H9 (cell line): ENCODE measurements at regions not wholly inside any gene's neighbourhood (a gene's known extent, or its start where the extent isn't known, plus 50 kb on each side); places are given as distances from the start of the nearest gene placed in this dataset.

Experiments used
- DNase-seq: peaks from one replicate; pipeline ENCODE4 v3.0.0-alpha.2; 2017
- H2AFZ ChIP-seq: one replicate; pipeline ENCODE4 v1.6.1; 2013; ENCODE audit warnings: mild to moderate bottlenecking, low read length, control low read depth, moderate library complexity
- H2AK5ac ChIP-seq: 2 replicates; pipeline ENCODE4 v1.6.1; 2013; ENCODE audit warnings: low read length, control low read depth, mixed read lengths; ENCODE audit not compliant: insufficient read length
- H2BK120ac ChIP-seq: one replicate; pipeline ENCODE4 v1.6.1; 2013; ENCODE audit warnings: low read depth, mild to moderate bottlenecking, low read length, control low read depth, inconsistent platforms; ENCODE audit not compliant: poor library complexity, severe bottlenecking
- H2BK12ac ChIP-seq: 2 replicates; pipeline ENCODE4 v1.6.1; 2013; ENCODE audit warnings: low read length, control low read depth, mixed read lengths, low read depth; ENCODE audit not compliant: insufficient read length
- H2BK15ac ChIP-seq: 2 replicates; pipeline ENCODE4 v1.6.1; 2013; ENCODE audit warnings: low read depth, low read length, control low read depth
- H2BK20ac ChIP-seq: one replicate; pipeline ENCODE4 v1.6.1; 2013; ENCODE audit warnings: low read depth, mild to moderate bottlenecking, low read length, control low read depth, inconsistent platforms; ENCODE audit not compliant: poor library complexity, severe bottlenecking
- H2BK5ac ChIP-seq: 2 replicates; pipeline ENCODE4 v1.6.1; 2013; ENCODE audit warnings: low read length, control low read depth, mixed read lengths; ENCODE audit not compliant: insufficient read length
- H3K14ac ChIP-seq: 2 replicates; pipeline ENCODE4 v1.6.1; 2013; ENCODE audit warnings: low read length, control low read depth; ENCODE audit not compliant: insufficient read depth
- H3K18ac ChIP-seq: 2 replicates; pipeline ENCODE4 v1.6.1; 2013; ENCODE audit warnings: low read depth, mild to moderate bottlenecking, mixed read lengths, low read length, control low read depth; ENCODE audit not compliant: insufficient read length
- H3K23ac ChIP-seq: 2 replicates; pipeline ENCODE4 v1.6.1; 2013; ENCODE audit warnings: low read length, control low read depth, mixed read lengths, low read depth; ENCODE audit not compliant: insufficient read length
- H3K23me2 ChIP-seq: 2 replicates; pipeline ENCODE4 v1.6.1; 2013; ENCODE audit warnings: low read depth, mild to moderate bottlenecking, mixed read lengths, low read length, control low read depth; ENCODE audit not compliant: insufficient read length, poor library complexity, severe bottlenecking
- H3K27ac ChIP-seq: 2 replicates; pipeline ENCODE4 v1.5.1; 2013; ENCODE audit warnings: low read length, control low read depth, mixed read lengths, low read depth; ENCODE audit not compliant: insufficient read length
- H3K27me3 ChIP-seq: 2 replicates; pipeline ENCODE4 v1.6.1; 2013; ENCODE audit warnings: low read length, control low read depth, inconsistent platforms; ENCODE audit not compliant: insufficient read depth
- H3K4ac ChIP-seq: 2 replicates; pipeline ENCODE4 v1.6.1; 2013; ENCODE audit warnings: low read depth, mild to moderate bottlenecking, control low read depth, inconsistent platforms, low read length, moderate library complexity
- H3K4me1 ChIP-seq: 2 replicates; pipeline ENCODE4 v1.6.1; 2013; ENCODE audit warnings: low read length, control low read depth, inconsistent platforms; ENCODE audit not compliant: insufficient read depth
- H3K4me2 ChIP-seq: 2 replicates; pipeline ENCODE4 v1.6.1; 2013; ENCODE audit warnings: low read length, control low read depth, mixed read lengths; ENCODE audit not compliant: insufficient read length, insufficient read depth
- H3K56ac ChIP-seq: 2 replicates; pipeline ENCODE4 v1.6.1; 2013; ENCODE audit warnings: low read depth, mild to moderate bottlenecking, mixed read lengths, low read length, control low read depth; ENCODE audit not compliant: insufficient read length
- H3K79me1 ChIP-seq: 2 replicates; pipeline ENCODE4 v1.6.1; 2013; ENCODE audit warnings: low read depth, mild to moderate bottlenecking, moderate library complexity, low read length, control low read depth, inconsistent platforms; ENCODE audit not compliant: insufficient read depth, poor library complexity, severe bottlenecking
- H3K79me2 ChIP-seq: 2 replicates; pipeline ENCODE4 v1.6.1; 2013; ENCODE audit warnings: low read length, control low read depth, inconsistent platforms; ENCODE audit not compliant: insufficient read depth
- H3K9ac ChIP-seq: 2 replicates; pipeline ENCODE4 v1.6.1; 2013; ENCODE audit warnings: low read length, control low read depth, mixed read lengths; ENCODE audit not compliant: insufficient read length; ENCODE audit errors: extremely low read depth
- H3K9me3 ChIP-seq: one replicate; pipeline ENCODE4 v1.6.1; 2013; ENCODE audit warnings: low read depth, low read length, inconsistent platforms; ENCODE audit not compliant: control insufficient read depth
- H3T11ph ChIP-seq: one replicate; pipeline ENCODE4 v1.6.1; 2013; ENCODE audit warnings: mild to moderate bottlenecking, low read length, control low read depth, inconsistent platforms
- H4K20me1 ChIP-seq: one replicate; pipeline ENCODE4 v1.6.1; 2013; ENCODE audit not compliant: control insufficient read depth, insufficient read length, insufficient read depth
- H4K5ac ChIP-seq: 2 replicates; pipeline ENCODE4 v1.6.1; 2013; ENCODE audit warnings: low read depth, mild to moderate bottlenecking, mixed read lengths, low read length, control low read depth; ENCODE audit not compliant: insufficient read length
- H4K8ac ChIP-seq: replicated peaks from 2 replicates; pipeline ENCODE4 v1.6.1; 2013; ENCODE audit warnings: low read length, control low read depth, mixed read lengths, low read depth; ENCODE audit not compliant: insufficient read length
- H4K91ac ChIP-seq: 2 replicates; pipeline ENCODE4 v1.6.1; 2013; ENCODE audit warnings: low read depth, mild to moderate bottlenecking, moderate library complexity, mixed read lengths, low read length, control low read depth; ENCODE audit not compliant: insufficient read length
- H3K27ac Mint-ChIP-seq, 3 experiments: 2 replicates in 2 of 3; 3 replicates in 1 of 3; pipeline ENCODE4 v1.8.0; 2020 to 2021; ENCODE audit warnings: mixed read lengths in 3 of 3, mild to moderate bottlenecking in 1 of 3, moderate library complexity in 1 of 3
- H3K27me3 Mint-ChIP-seq: 2 replicates; pipeline ENCODE4 v1.8.0; 2021; ENCODE audit warnings: low read depth, mild to moderate bottlenecking, moderate library complexity, mixed read lengths
- H3K36me3 Mint-ChIP-seq, 3 experiments: 2 replicates in 2 of 3; 3 replicates in 1 of 3; pipeline ENCODE4 v1.8.0; 2020 to 2021; ENCODE audit warnings: low read depth in 3 of 3, mixed read lengths in 3 of 3; ENCODE audit not compliant: insufficient read depth in 1 of 3
- H3K4me1 Mint-ChIP-seq, 2 experiments: 2 replicates each; pipeline ENCODE4 v1.8.0; 2020; ENCODE audit warnings: mixed read lengths in 2 of 2
- H3K4me3 Mint-ChIP-seq, 2 experiments: 2 replicates in 1 of 2; 3 replicates in 1 of 2; pipeline ENCODE4 v1.8.0; 2020 to 2021; ENCODE audit warnings: mild to moderate bottlenecking in 2 of 2, mixed read lengths in 2 of 2, moderate library complexity in 1 of 2
- H3K9me3 Mint-ChIP-seq, 2 experiments: 2 replicates in 1 of 2; 3 replicates in 1 of 2; pipeline ENCODE4 v1.8.0; 2020; ENCODE audit warnings: mild to moderate bottlenecking in 2 of 2, mixed read lengths in 2 of 2, moderate library complexity in 1 of 2
- WGBS: extraction: QIAGEN DNeasy Blood & Tissue Kit; methylation state at CpG from one replicate; pipeline ENCODE4 v1.1.7; 2013; ENCODE audit warnings: missing lambda C conversion rate, low lambda C conversion rate, mixed read lengths; ENCODE audit not compliant: insufficient read length; ENCODE audit errors: extremely low coverage; 5-methylcytosine and 5-hydroxymethylcytosine counted together
- TF ChIP-seq, protein P1 (sequence below): fragments of 200-600 bp; sonication (generic); conservative IDR thresholded peaks from 3 replicates; pipeline ENCODE4 v1.8.0; 2021; ENCODE audit warnings: antibody characterized with exemption, mild to moderate bottlenecking

DNA sequence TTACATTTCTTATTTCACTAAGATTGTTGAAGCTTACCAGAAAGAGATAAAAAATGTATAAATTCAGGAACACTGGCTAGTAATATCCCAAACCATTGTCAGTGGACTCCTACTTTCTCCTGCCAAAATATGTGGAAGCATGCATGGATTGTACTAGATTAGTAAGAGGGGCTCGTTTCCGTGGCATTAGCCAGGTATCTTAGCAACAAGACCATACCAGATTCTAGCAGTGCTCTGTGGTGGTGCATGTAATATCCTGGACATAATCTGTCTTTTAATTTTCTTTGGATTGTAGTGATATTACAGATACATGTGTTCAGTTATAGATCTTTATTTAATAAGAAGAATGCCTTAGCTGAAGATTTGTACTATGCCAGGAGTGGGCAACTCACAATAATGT lies 371.9 kb upstream of the PITX2 start:
- H3K27ac Mint-ChIP-seq: no peak overlapping the region
- Histone ChIP-seq H3K9ac (no peak overlapping the region), H2BK12ac (no peak overlapping the region), H3K56ac (no peak overlapping the region), H3K27ac (no peak overlapping the region), H3K23me2 (no peaks in the 10 kb centered on the region), H3T11ph (no peak overlapping the region), H3K4me1 (no peaks in the 10 kb centered on the region), H3K9me3 (no peaks in the 10 kb centered on the region), H3K23ac (no peak overlapping the region), H2AFZ (no peak overlapping the region), H4K20me1 (no peaks in the 10 kb centered on the region), H2BK15ac (no peak overlapping the region), H3K14ac (no peak overlapping the region), H4K5ac (no peak overlapping the region), H2BK20ac (no peak overlapping the region), H3K4me2 (no peak overlapping the region), H3K79me1 (no peaks in the 10 kb centered on the region), H3K4ac (no peak overlapping the region), H4K8ac (no peak overlapping the region), H3K18ac (no peak overlapping the region), H2BK5ac (no peak overlapping the region), H3K27me3 (no peaks in the 10 kb centered on the region), H4K91ac (no peak overlapping the region), H2BK120ac (no peak overlapping the region), H2AK5ac (no peak overlapping the region), H3K79me2 (no peaks in the 10 kb centered on the region)
- H3K4me3 Mint-ChIP-seq: no peak overlapping the region
- no peaks in the 10 kb centered on the region for H3K9me3 Mint-ChIP-seq
- no peaks in the 10 kb centered on the region for H3K27me3 Mint-ChIP-seq
- H3K4me1 Mint-ChIP-seq: no peaks in the 10 kb centered on the region
- no peak for DNase-seq
- TF ChIP-seq, protein P1, sequence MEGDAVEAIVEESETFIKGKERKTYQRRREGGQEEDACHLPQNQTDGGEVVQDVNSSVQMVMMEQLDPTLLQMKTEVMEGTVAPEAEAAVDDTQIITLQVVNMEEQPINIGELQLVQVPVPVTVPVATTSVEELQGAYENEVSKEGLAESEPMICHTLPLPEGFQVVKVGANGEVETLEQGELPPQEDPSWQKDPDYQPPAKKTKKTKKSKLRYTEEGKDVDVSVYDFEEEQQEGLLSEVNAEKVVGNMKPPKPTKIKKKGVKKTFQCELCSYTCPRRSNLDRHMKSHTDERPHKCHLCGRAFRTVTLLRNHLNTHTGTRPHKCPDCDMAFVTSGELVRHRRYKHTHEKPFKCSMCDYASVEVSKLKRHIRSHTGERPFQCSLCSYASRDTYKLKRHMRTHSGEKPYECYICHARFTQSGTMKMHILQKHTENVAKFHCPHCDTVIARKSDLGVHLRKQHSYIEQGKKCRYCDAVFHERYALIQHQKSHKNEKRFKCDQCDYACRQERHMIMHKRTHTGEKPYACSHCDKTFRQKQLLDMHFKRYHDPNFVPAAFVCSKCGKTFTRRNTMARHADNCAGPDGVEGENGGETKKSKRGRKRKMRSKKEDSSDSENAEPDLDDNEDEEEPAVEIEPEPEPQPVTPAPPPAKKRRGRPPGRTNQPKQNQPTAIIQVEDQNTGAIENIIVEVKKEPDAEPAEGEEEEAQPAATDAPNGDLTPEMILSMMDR: no peak
- WGBS: no CpG with 5 or more reads among the region's 2 CpGs
- no peaks in the 10 kb centered on the region for H3K36me3 Mint-ChIP-seq
